NCI-H526 treated with DMSO at 0.1 percent for 48 hours (cell line): ENCODE measurements at regions not wholly inside any gene's neighbourhood (a gene's known extent, or its start where the extent isn't known, plus 50 kb on each side); places are given as distances from the start of the nearest gene placed in this dataset.

ENCODE experiments used
- DNase-seq: peaks from one replicate; lab custom pipeline; 2025; lab: John Stamatoyannopoulos, UW

GRCh38 chr19:32241306-32241705 is 104.1 kb upstream of the ZNF507 start:
- DNase-seq, result no peak

- DNase-seq, result no peak
Observed at GRCh38 chr19:32241932-32242710, 103.3 kb upstream of the ZNF507 start.

DNA sequence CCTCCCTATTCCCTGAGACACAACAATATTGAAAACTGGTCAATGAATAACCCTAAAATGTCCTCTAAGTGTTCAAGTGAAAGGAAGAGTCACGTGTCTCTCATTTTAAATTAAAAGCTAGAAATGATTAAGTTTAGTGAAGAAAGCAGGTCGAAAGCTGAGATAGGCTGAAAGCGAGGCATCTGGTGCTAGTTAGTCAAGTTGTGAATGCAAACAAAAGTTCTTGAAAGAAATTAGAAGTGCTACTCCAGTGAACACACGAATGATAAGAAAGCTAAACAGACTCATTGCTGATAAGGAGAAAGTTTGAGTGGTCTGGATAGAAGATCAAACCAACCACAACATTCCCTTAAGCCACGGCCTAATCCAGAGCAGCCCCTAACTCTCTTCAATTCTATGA is 99.4 kb upstream of the ZNF507 start:
- no peak for DNase-seq

DNA sequence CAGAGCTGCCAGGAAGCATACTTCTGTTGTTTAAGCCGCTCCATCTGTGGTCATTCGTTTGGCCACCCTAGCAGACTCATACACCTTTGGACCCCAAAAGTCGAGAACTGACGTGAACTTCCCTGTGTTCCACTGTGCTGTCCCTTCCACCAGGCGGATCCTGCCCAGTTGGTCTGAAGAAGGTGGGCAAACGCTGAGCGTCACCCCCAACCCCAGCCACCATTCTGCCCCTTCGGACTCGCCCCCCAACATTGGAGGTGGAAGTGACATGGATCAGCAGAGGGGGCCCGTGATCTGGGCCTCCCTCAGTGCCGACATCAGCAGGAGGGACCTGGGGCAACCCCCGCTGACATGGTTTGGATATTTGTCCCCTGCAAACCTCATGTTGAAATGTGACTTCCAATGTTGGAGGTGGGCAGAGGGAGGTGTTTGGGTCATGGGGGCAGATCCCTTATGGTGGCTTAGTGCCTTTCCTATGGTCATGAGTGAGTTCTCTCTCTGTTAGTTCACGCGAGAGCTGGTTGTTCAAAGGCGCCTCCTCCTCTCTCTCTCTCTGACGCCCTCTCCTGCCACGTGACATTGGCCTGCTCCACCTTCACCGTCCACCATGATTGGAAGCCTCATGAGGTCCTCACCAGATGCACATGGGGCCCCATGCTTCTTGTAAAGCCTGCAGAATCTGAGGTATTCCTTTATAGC is 93.6 kb upstream of the ZNF507 start:
- no peak for DNase-seq

GRCh38 chr19:32252333-32252669 is 93.1 kb upstream of the ZNF507 start:
- no peak for DNase-seq

DNA sequence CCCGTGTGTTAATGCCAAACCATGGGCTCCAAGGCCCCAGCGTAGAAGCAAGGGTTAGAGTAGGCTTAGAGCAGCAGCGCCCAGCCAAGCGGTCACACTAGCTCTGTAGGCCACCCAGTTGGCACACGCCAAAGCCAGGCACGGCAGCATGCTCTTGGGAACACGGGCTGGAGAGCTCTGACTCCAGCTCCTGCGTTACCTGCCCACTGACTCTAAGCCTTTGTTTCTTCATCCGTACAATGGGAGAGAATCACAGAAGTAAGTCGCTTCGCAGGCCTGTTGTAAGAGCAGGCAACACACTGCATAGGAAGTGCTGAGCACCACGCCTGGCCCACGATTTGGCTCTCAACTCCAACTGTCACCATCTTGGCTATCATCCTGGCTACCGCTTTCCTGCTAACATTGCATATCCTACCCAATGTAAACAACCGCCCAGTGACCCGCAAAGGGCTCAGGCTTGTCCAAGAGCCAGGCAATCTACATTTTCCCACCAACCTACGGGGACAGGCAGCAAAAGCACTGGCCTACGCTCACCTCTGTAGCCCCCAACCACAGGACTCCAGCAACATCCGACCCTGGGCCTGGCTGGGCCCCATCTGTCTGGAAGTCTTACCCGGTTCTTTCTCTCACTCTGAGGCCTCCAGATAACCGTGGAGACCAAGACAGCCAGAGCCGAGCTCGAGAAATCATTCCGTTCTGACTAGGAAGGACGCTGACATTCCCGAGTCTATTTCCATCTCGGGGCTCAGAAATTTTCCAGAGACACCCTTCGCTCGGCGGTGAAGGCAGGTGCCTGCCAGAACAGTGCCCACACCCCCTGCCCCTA is 91.5 kb upstream of the ZNF507 start:
- DNase-seq, result no peak

DNA sequence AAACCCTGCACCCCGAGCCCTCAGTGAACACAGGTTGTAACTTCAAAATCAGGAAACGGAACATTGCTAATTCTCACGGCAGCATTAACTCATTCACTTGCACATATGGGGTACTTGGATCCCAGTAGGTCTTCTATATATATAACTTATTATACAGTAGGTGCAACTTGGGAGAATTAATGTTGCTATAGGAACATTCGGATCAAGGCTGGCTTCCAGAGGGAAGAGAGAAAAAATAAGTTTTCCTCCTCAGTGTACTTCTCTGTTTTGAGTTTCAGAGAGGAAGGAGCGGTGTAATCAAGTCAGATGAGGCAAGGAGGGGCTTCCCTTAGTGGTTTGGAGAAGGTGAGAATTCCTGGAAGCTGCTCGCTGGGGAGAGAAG is 90.9 kb upstream of the ZNF507 start:
- no peak for DNase-seq

- no peak for DNase-seq
Observed at GRCh38 chr19:32255536-32256295, 89.7 kb upstream of the ZNF507 start.

- DNase-seq, result no peak
Observed at GRCh38 chr19:32256341-32256975, 89.0 kb upstream of the ZNF507 start.

GRCh38 chr19:32257326-32258073 is 87.9 kb upstream of the ZNF507 start:
- no peak for DNase-seq

DNA sequence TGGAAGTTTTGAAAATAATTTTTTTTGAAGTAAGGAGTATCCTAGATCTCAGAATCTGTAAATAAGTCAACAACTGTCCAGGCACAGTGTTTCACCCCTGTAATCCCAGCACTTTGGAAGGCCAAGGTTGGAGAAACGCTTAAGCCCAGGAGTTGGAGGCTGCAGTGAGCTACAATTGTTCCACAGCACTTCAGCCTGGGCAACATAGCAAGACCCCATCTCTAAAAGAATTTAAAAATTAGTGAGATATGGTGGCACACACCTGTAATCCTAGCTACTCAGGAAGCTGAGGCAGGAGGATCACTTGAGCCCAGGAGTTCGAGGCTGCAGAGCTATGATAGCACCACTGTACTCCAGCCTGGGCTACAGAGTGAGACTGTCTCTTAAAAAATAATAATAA is 87.2 kb upstream of the ZNF507 start:
- DNase-seq, result no peak

DNA sequence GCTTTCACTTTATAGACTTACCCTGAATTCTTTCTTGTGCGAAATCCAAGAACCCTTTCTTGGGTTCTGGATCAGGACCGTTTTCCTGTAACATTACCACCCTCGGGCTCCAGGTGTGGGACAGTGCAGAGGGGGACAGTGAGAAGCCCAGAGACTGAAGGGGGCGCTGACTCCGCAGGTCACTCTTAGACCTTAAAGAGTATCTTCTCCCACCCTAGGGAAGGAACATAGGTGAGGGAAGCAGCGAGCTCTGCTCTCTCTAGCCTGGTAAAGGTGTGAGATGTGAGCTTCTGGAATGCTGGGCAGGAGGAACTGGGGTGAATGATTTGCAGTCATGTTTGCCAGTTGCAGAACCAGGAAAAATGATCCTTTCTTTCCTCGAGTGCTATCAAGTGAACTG is 80.8 kb upstream of the ZNF507 start:
- no peak for DNase-seq

- no peak for DNase-seq
Observed at GRCh38 chr19:32265995-32266394, 79.4 kb upstream of the ZNF507 start.

- DNase-seq, result no peak
Observed at GRCh38 chr19:32266460-32266859, 79.0 kb upstream of the ZNF507 start.

DNA sequence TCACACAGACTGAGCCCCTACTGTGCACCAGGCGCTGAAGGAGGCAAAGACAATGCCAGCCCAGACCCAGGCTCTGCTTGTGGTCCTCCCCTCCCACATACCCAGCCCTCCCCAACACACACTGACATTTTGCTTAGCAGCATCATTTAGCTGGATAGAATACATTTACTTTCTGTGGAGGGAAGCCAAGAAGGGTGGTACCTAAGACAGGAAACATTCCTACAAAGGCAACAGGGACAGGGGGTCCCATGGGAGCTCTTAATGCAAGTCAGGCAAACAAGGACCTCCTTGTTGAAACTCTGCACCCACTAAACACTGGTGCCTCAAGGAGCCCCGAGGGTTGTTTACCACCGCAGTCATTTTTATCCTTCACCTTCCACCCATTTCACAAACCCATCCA is 77.0 kb upstream of the ZNF507 start:
- DNase-seq, result no peak

GRCh38 chr19:32269831-32270230 is 75.6 kb upstream of the ZNF507 start:
- no peak for DNase-seq

DNA sequence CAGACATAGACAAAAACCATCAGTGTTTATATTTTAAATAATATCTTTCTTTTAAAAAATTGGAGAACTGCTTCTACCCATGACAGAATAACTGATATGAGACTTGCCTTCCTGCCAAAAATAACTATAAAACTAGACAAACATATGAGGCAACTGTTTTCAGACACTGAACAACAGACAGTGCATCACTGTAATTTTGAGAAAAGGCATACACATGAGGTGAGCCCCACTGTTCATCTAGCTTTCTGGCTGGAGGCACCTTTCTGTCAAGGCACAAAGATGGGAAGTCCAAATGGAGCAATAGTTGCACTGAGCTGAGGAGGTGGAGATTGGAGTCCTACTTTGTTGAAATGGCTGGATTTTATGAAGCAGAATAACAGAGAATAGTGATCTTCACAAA is 71.9 kb upstream of the ZNF507 start:
- DNase-seq, result no peak

- DNase-seq, result no peak
Observed at GRCh38 chr19:32287086-32287485, 58.3 kb upstream of the ZNF507 start.

GRCh38 chr19:32287811-32288227 is 57.6 kb upstream of the ZNF507 start:
- peak; percentile 41 for DNase-seq

GRCh38 chr19:32289566-32290210 is 55.7 kb upstream of the ZNF507 start:
- DNase-seq, result no peak
